GM12873 (cell line): ENCODE measurements at regions not wholly inside any gene's neighbourhood (a gene's known extent, or its start where the extent isn't known, plus 50 kb on each side); places are given as distances from the start of the nearest gene placed in this dataset.

Experiments used
- CTCF ChIP-seq: IDR thresholded peaks from 2 replicates; pipeline ENCODE4 v1.5.1; 2012; ENCODE audit warnings: low read depth, mild to moderate bottlenecking, moderate library complexity, low read length, control low read depth; ENCODE audit not compliant: insufficient read depth; ENCODE audit errors: missing control alignments

- TF ChIP-seq CTCF: no peak
Measured at GRCh38 chr9:21565155-21565554, 83.0 kb upstream of the IFNE start.

- TF ChIP-seq CTCF: no peak
Measured at GRCh38 chr9:21567926-21568325, 85.8 kb upstream of the IFNE start.

DNA sequence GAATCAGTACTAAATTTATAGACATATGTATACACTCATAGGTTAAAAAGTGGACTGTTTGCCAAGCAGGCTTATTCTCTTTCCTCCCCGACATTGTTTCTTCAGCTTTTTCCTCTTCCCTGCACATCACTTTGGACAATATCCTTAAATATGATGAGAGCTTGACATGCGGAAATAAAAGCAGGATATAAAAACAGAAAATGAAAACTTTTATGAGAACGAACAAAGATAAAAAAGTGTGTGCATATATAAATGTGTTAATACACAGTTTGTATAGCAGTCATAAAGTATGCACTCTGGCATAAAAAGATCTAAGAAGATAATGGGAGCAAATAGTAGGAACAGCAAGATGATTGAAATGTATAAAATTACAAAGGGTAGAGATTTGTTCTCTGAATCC, 86.4 kb upstream of the IFNE start:
- no peak for TF ChIP-seq CTCF

DNA sequence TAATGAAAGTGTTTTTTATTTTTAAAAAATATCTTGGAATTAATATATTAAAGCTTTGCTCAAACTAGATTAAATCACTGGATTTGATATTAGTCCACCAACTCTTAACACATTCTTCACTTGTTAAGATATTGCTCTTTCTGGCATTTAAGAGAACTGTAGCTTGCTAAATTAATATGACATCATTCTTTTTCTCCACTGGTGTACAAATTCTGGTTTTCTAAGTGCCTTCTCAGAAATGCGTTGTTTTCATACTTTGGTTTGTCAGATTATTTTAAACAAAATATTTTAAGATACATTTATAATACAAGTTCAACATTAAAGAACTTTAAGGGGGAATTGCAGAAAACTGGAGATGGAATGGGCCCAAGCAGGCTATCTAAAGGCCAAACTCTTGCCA, 87.6 kb upstream of the IFNE start:
- TF ChIP-seq CTCF: no peak

DNA sequence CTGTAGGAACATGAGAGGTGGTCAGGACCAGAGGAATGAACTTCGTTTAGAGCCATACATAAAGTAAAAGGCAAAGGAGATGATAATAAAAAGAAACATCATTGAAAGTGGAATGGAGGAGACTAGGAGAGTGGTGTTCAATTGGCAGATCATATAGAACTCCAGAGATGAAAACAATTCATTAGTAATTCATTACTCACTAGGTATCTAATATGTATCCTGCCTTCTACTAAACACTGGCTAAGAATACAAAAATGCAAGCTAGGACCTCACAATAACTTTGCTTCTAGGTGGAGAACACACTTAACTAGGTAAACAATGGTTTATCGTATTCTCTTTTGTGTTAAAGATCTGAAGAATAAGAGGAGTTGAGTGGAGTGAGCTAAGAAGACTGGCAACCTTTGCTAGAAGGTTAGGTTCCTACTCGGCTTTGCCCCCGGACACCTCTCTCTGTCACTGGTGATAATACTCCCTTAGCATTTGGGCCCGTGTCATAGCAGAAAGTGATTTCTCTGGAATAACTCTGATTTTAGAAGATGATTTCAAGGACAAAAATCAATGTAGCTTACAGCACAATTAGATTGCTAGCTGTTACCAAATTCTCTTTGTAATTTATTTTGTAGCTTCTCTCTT, 88.6 kb upstream of the IFNE start:
- TF ChIP-seq CTCF: no peak

DNA sequence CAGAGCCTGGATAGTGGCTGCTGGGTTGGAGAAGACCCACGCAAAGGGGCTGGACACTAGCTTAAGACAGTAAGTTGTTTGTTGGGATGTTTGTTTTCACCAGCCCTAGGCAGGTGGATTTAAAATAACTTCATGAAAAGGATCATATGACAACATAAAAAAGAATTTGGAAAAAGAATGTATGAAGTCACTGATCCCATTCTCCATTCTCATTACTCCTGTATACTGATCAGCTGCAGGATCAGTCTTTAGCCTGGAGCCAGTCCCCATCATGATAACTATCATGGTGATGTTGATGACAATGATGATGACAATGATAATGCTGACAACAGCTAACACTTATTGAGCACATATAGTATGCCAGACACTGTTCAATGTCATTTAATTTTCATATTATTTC, 92.1 kb upstream of the IFNE start:
- no peak for TF ChIP-seq CTCF

DNA sequence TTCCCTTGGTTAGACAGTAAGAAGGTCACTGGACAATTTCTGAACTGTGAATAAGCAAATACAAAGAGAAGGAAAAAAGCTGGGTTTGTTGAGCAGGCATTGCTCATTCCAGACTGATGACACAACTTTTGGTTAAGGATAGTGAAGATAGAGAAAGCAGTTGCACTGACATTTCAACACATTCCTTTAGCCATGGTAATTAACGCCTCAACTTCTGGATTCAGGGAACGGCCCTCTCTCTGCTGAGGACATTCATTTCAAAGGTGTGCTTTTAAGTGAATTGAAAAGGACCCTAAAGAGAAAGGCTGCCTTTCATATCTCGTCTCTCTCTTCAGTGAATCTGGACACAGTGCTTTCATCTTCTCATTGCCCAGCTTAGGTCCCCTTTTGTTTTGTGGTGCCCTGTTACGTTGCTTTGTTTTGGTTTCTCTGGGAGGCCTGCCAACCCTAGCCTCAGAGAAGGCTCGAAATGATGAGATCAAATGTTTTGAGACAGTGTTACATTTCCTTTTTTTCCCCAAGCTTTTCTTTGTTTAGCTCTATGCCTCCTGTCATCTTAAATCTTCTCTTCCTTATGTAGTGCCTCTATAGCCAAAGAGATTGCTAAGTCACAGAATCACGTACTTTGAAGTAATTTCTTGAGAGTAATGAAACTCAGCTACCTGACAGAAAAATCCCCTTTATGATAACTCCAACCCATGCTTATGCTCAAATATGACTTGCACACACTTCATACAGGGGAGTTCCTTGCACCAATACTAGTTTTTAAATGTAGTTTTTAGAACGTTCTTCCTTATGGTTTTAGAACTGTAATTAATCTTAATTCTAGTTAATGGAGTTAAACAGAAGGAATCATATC, 94.4 kb upstream of the IFNE start:
- TF ChIP-seq CTCF: no peak
